IPS-15b (cell line): ENCODE measurements at regions not wholly inside any gene's neighbourhood (a gene's known extent, or its start where the extent isn't known, plus 50 kb on each side); places are given as distances from the start of the nearest gene placed in this dataset.

Experiments
- H3K27me3 ChIP-seq: one replicate; pipeline ENCODE4 v1.6.1; 2013; ENCODE audit warnings: low read length; ENCODE audit not compliant: control insufficient read depth, insufficient read depth
- H3K36me3 ChIP-seq: one replicate; pipeline ENCODE4 v1.6.1; 2013; ENCODE audit warnings: low read length; ENCODE audit not compliant: control insufficient read depth, insufficient read depth
- H3K4me1 ChIP-seq: one replicate; pipeline ENCODE4 v1.6.1; 2013; ENCODE audit warnings: mild to moderate bottlenecking, low read length; ENCODE audit not compliant: control insufficient read depth, insufficient read depth
- H3K4me3 ChIP-seq: one replicate; pipeline ENCODE4 v1.5.1; 2013; ENCODE audit warnings: low read depth, low read length
- H3K9ac ChIP-seq: one replicate; pipeline ENCODE4 v1.6.1; 2013; ENCODE audit warnings: low read depth, mild to moderate bottlenecking, low read length
- H3K9me3 ChIP-seq: one replicate; pipeline ENCODE4 v1.6.1; 2013; ENCODE audit warnings: mild to moderate bottlenecking, low read length; ENCODE audit not compliant: control insufficient read depth, insufficient read depth

DNA sequence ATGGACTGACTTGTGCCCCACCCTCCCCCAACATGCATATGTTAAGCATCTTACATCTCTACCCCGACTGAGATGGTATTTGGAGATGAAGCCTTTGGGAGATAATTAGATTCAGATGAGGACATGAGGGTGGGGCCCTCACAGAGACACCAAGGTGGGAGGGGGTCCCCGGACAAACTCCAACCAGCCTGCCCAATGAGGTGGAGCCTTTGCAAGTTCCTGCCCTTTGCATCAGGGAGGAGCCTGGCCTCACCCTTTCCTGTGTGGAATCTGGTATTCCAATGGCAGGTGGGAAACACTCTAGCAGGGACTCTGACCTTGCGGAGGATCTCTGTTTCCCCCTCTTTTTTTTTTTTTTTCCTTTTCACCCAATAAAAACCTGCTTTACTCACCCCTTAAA is 589.9 kb upstream of the BOD1L1 start:
- H3K27me3 ChIP-seq = no peaks in the 10 kb centered on the region
- no peaks in the 10 kb centered on the region for H3K4me1 ChIP-seq
- H3K9me3 ChIP-seq = no peaks in the 10 kb centered on the region
- no peak overlapping the region for H3K9ac ChIP-seq
- H3K36me3 ChIP-seq = no peaks in the 10 kb centered on the region
- H3K4me3 ChIP-seq = no peak overlapping the region

DNA sequence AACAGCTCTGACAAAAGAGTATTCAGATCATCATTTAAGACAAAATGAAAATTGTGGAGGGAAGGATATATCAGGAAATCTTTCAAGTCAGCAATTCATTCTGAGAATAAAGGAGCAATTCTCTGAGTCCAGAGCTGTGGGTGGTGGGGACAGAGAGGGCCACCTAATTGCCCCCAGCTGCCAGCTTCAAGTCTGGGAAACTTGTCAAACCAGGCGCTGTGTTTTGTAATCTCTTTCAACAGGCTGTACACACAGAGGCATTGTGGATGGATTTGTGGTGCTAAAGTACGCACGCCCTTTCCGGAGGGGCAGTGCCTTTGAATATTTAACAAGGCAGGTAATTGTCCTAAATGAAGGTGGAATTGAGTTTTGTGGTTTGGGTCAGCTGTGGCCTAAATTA is 591.1 kb upstream of the BOD1L1 start:
- Histone ChIP-seq H3K4me1 (no peaks in the 10 kb centered on the region), H3K4me3 (no peak overlapping the region), H3K9ac (no peak overlapping the region), H3K9me3 (no peaks in the 10 kb centered on the region), H3K27me3 (peaks cover 3% of the 10 kb centered on the region), H3K36me3 (no peaks in the 10 kb centered on the region)

DNA sequence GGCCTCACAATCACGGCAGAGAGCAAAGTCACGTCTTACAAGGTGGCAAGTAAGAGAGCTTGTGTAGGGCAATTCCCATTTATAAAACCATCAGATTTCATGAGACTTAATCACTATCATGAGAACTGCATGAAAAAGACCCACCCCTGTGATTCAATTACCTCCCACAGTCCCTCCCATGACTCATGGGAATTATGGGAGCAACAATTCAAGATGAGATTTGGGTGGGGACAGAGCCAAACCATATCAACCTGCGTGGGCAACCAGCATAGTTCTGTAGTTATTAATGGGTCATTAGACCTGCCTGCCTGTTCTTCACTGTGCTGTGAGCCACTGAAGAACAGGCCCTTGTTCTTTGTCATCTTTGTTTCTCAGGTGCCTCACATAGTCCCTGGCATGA is 593.7 kb upstream of the BOD1L1 start:
- Histone ChIP-seq H3K27me3 (peaks cover 21% of the 10 kb centered on the region), H3K4me1 (peaks cover 2% of the 10 kb centered on the region), H3K4me3 (no peak overlapping the region), H3K9ac (no peak overlapping the region), H3K9me3 (no peaks in the 10 kb centered on the region), H3K36me3 (no peaks in the 10 kb centered on the region)

DNA sequence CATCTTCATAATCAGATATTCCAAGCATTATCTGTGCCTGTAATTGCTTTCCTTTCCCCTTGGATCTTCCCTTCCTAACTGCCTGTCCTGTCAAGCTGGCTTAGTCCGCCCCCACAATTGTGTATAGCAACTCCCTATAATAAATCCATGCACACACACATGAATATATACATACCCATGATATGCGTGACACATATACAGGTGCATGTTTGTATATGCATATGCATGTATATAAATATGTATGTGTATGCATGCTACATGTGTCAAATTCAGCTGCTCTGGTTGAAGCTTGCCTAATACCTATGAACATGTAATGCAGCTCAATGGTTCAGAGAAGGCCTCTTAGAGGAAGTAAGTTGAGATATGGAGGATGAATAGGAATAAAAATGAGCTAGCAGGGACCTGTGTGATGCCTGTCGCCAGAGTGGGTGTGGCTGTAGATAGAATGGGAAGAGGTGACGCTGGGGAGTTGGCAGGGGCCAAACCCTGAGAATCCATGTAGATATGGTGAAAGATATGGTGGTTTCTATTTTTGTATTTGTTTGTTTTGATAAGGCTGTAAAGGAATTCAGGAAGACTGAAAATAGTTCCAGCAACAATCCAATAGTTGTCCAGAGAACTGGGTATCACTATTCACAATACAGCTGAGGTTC is 595.0 kb upstream of the BOD1L1 start:
- Histone ChIP-seq H3K4me3 (no peak overlapping the region), H3K9ac (no peak overlapping the region), H3K4me1 (peaks cover 5% of the 10 kb centered on the region), H3K9me3 (no peaks in the 10 kb centered on the region), H3K36me3 (no peaks in the 10 kb centered on the region), H3K27me3 (peaks cover 26% of the 10 kb centered on the region)

DNA sequence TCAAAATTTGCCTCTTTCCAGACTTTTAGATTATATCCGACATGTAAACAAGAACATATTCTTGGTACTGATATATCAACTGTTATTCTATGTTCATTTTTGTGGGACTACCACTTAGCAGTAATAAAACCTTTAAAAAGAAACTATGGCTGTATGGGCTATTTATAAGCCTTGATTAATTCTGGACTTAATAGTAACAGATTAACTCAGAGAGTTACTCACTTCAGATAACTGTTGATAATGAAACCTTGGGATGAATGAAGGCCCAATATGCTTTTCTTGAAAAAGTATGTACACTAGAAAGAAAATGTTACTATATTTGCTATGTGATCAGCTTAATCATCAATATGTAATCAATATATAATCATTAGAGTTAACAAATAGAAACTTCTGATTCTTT is 595.9 kb upstream of the BOD1L1 start:
- no peaks in the 10 kb centered on the region for H3K9me3 ChIP-seq
- H3K9ac ChIP-seq = no peak overlapping the region
- H3K27me3 ChIP-seq = peaks cover 36% of the 10 kb centered on the region
- no peak overlapping the region for H3K4me3 ChIP-seq
- no peaks in the 10 kb centered on the region for H3K36me3 ChIP-seq
- peaks cover 5% of the 10 kb centered on the region for H3K4me1 ChIP-seq

DNA sequence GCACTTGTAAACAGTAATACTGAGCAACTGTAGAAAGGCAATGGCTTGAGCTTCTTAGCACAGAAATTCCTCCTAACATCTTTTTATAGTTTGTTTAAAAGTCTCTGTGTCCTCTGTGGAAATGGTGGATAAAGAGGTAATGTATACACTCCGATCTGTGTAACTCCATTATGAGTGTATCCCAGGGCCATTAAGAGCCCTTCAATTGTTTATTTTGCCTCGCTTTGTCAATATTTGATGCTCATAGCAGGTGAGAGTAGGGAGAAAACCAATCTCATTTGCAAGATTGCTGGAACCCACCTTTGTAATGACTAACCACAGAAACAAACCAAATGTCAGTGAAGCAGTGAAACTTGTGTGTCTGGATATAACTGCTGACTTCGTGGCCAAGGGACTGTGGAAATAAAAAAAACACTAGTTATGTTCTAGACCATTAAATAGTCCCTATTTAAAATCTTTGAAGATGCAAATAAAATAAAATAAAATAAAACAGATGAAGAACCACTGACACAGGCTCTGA is 598.2 kb upstream of the BOD1L1 start:
- H3K36me3 ChIP-seq = no peaks in the 10 kb centered on the region
- H3K4me1 ChIP-seq = peaks cover 5% of the 10 kb centered on the region
- H3K9ac ChIP-seq = no peak overlapping the region
- H3K9me3 ChIP-seq = no peaks in the 10 kb centered on the region
- H3K27me3 ChIP-seq = peaks cover 55% of the 10 kb centered on the region
- no peak overlapping the region for H3K4me3 ChIP-seq

DNA sequence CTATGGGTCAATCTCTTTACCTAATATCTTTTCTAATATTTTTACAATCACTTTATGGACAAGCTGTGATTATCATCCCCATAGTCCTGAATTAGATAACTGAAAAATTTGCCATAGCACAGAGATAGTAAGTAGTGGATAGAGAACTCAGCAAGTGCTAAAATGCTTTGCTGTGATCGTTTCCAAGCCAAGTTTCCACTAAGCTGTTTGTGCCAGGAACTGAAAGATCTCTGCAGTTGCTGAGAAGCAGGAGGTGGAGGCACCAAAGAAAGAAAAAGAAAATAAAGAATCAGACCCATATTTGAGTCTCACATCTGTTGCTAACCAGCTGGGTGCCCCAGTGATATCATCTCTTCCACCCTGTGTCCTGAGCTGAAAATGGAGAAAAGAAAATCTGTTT is 605.6 kb upstream of the BOD1L1 start:
- Histone ChIP-seq H3K27me3 (peaks cover 23% of the 10 kb centered on the region), H3K4me3 (no peak overlapping the region), H3K9me3 (no peaks in the 10 kb centered on the region), H3K9ac (no peak overlapping the region), H3K36me3 (no peaks in the 10 kb centered on the region), H3K4me1 (no peaks in the 10 kb centered on the region)

DNA sequence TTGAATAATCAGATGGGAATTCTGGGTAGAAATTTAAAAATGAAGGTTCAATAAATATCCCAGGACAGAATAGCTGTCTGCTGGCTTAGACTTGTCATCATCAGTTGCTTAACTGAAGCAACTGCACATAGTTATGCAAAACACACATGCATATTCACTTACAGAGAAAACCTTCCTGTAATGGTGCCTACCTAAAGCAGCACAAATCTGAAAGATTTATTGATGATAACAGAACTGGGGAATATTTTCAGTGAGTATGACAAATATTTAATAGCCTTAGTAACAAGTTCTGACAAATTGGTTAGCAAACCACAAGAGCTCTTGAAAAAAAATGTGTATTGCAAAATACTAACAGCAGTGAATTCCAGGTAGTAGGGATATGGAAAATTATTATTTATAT is 606.8 kb upstream of the BOD1L1 start:
- H3K4me1 ChIP-seq = no peaks in the 10 kb centered on the region
- H3K4me3 ChIP-seq = no peak overlapping the region
- peaks cover 11% of the 10 kb centered on the region for H3K27me3 ChIP-seq
- no peak overlapping the region for H3K9ac ChIP-seq
- H3K9me3 ChIP-seq = no peaks in the 10 kb centered on the region
- H3K36me3 ChIP-seq = no peaks in the 10 kb centered on the region

DNA sequence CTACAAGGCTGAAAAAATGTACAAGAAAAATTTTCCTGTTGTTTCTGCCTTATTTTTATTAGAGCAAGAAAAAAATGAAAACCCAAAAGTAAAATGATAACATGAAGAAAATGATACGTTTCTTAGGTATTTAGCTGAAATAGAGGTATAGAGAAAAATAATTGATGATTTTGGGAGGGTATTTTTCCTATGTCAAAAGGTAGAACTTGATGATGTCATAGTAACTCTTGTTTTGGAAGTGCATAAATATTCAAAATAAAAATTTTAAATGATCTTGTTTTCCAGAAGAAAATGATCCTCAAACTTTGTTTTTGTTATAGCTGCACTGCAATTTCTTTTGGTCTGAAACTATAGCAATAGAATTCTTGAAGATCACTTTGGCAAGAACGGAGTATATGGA is 608.8 kb upstream of the BOD1L1 start:
- H3K9me3 ChIP-seq = no peaks in the 10 kb centered on the region
- H3K4me1 ChIP-seq = no peaks in the 10 kb centered on the region
- no peaks in the 10 kb centered on the region for H3K36me3 ChIP-seq
- no peaks in the 10 kb centered on the region for H3K27me3 ChIP-seq
- H3K9ac ChIP-seq = no peak overlapping the region
- H3K4me3 ChIP-seq = no peak overlapping the region

DNA sequence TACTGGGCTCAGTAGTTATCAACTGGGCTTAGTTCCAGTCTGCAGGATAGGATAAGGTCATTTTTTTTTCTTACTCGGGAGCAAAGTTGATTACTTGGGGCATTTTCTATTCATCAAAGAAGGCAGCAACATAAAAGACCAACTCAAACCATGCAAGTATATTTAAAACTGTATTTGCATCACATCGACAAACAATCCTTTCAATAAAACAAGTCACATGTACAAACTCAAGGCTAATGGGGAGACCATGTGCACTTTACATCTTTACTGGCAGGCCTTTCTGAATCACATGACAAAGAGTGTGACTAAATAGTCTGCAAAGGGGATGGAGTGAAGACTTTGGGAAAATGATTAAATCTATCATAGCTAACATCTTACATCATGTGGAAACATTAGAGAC is 610.4 kb upstream of the BOD1L1 start:
- Histone ChIP-seq H3K9me3 (no peaks in the 10 kb centered on the region), H3K4me1 (no peaks in the 10 kb centered on the region), H3K27me3 (no peaks in the 10 kb centered on the region), H3K36me3 (no peaks in the 10 kb centered on the region), H3K4me3 (no peak overlapping the region), H3K9ac (no peak overlapping the region)

DNA sequence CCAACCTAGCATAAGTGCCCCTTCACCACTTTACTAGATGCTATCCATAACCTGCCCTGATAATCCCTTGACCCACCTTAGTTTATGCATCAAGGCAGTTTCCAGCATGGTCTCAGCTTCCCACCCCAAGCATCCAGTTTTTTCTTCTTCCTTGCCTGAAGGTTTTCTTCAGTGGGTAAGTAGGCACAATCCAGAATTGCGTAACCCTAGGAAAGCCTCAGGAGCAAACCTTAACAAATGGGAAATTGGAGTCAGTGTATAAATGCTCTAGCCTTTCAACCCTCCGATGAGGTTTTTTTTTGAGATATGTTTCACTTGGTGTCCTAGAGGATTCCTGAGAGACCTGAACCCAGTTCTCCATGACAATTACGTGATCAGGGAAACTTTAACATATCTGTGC is 614.0 kb upstream of the BOD1L1 start:
- no peak overlapping the region for H3K9ac ChIP-seq
- H3K27me3 ChIP-seq = no peaks in the 10 kb centered on the region
- H3K36me3 ChIP-seq = no peaks in the 10 kb centered on the region
- H3K9me3 ChIP-seq = no peaks in the 10 kb centered on the region
- H3K4me1 ChIP-seq = no peaks in the 10 kb centered on the region
- no peak overlapping the region for H3K4me3 ChIP-seq

DNA sequence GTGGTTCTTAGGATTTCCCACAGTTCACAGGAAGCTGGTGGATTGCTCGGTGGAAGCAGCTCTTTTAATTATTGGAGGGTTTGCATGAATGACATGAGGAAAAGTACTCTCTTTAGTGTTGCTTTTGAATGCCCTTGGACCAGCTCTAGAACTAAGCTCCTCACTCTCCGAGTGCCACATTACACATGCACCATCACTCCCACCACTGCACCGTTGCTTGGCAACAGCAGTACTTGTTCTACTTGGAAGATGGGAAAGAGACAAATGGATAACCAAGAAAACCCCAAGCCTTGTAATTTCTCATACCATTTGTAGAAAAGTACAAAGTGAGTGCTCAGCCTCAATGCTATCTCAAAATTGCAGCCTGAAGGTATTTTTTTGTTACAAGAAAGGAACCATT is 620.2 kb upstream of the BOD1L1 start:
- Histone ChIP-seq H3K4me3 (no peak overlapping the region), H3K9ac (no peak overlapping the region), H3K36me3 (no peaks in the 10 kb centered on the region), H3K27me3 (no peaks in the 10 kb centered on the region), H3K4me1 (no peaks in the 10 kb centered on the region), H3K9me3 (no peaks in the 10 kb centered on the region)
